ENCODE measurements at regions not wholly inside any gene's neighbourhood (a gene's known extent, or its start where the extent isn't known, plus 50 kb on each side); places are given as distances from the start of the nearest gene placed in this dataset.

DNA sequence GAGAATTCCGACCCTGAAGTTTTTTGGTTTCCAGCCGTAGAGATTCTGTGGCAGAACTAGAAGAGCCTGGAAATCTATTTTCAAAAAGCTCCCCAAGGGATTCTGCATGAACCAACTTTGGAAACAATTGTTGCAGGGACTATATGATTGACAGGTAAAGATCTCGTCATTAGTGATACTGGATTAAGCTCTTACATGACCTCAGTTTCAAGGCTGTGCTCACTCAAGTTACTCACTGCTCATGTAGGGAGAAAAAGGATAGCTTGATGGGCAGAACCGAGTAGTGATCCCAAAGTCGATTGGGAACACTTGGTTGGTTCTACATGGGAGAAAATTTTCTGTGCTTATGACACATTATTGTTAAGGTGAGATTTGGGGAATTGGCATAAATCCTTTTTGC lies 142.3 kb upstream of the RASGRP1 start:
- Histone ChIP-seq H3K27me3 (ENCODE audit: control insufficient read depth, insufficient read depth, low read length) (no peaks in the 10 kb centered on the region), H3K4me1 (ENCODE audit: control insufficient read depth, insufficient read depth, low read length) (peaks cover 18% of the 10 kb centered on the region), H3K4me3 (ENCODE audit: low read length) (no peak overlapping the region), H3K9ac (ENCODE audit: low read length) (no peak overlapping the region), H3K36me3 (ENCODE audit: control insufficient read depth, insufficient read depth, low read length) (no peaks in the 10 kb centered on the region), H3K9me3 (ENCODE audit: control insufficient read depth, low read length) (no peaks in the 10 kb centered on the region)

DNA sequence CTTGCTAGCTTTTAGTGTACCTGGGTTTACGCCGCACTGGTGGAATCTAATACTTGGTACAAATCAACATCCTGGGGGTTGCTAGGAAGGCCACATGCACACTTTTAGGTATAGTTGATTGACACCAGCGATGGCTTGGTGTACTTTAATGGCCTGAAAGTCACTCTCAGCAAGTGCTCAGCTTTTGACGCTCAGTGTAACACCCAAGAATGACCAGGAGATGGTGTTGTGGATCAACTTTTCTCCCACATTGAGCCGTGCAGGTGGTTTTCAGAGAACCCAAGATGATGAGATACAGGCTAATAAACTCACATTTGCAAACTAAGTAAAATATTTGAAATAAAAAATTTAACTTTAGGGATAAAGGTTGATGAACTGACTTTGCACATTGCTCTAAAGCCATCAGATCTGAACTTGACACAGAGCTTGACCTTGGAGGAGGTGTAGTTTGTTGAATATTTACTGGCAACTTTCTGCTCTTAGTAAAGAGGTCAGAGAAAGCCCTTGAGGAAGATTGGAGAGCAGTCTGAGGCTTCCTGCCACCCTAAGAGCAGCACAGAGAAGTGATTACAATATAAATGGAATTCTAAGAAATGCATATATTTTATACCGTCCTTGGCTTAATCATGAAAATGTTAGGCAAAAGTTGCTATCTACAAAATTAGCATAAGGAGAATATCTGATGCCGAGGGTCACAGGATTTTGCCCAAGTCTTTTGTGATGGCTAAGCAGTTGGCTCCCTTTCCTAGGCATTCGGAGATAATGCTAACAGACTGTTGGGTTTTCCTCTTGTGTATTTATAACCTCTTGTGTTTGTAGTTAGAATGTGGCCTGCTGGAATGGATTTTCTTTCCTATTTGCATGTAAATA lies 143.4 kb upstream of the RASGRP1 start:
- peaks cover 9% of the 10 kb centered on the region for H3K4me1 ChIP-seq (ENCODE audit: control insufficient read depth, insufficient read depth, low read length)
- no peaks in the 10 kb centered on the region for H3K9me3 ChIP-seq (ENCODE audit: control insufficient read depth, low read length)
- H3K4me3 ChIP-seq (ENCODE audit: low read length) = no peak overlapping the region
- no peak overlapping the region for H3K9ac ChIP-seq (ENCODE audit: low read length)
- H3K27me3 ChIP-seq (ENCODE audit: control insufficient read depth, insufficient read depth, low read length) = no peaks in the 10 kb centered on the region
- H3K36me3 ChIP-seq (ENCODE audit: control insufficient read depth, insufficient read depth, low read length) = no peaks in the 10 kb centered on the region

DNA sequence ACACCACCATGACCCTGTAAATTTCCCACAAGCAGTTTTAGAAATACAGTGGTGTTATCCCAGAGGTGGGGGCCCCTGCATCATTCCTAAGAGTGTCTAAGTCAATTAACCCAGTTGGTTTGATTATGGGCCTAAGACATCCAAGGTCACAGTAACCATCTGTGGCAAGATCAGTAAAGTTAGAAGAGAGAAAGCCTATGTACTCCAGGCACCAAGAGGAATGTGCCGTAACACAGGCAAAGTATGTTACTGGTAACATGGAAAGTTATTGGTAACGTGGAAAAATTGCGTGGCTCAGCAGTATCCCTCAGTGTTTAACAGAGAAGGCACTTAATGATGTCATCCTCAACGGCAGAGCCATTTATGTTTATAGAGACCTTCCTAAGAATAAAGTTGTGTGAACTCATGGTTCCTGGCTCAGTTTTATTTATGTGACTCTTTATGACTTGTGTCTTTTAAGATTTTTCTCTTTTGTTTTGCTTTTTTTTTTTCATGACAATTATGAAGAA lies 144.1 kb upstream of the RASGRP1 start:
- no peaks in the 10 kb centered on the region for H3K27me3 ChIP-seq (ENCODE audit: control insufficient read depth, insufficient read depth, low read length)
- H3K36me3 ChIP-seq (ENCODE audit: control insufficient read depth, insufficient read depth, low read length) = no peaks in the 10 kb centered on the region
- H3K4me1 ChIP-seq (ENCODE audit: control insufficient read depth, insufficient read depth, low read length) = peaks cover 5% of the 10 kb centered on the region
- H3K4me3 ChIP-seq (ENCODE audit: low read length) = no peak overlapping the region
- H3K9me3 ChIP-seq (ENCODE audit: control insufficient read depth, low read length) = no peaks in the 10 kb centered on the region
- no peak overlapping the region for H3K9ac ChIP-seq (ENCODE audit: low read length)

DNA sequence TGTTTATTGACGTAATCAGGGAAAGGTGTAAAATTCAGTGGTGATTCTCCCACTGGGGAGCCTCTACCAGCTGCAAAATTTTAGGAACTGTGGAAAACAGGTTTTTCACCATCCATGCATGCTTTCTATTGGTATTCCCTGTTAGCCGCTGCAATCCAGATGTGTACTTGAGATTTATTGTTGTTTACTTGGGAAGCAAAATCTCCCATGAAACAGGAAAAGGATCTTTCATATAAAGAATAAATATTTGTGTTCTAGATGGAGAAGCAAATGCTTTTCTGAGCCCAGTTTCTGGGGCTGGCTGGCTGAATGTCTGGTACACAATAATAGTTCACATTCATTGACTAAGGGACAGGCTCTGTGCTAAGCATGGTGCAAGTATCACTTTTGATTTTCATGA lies 144.6 kb upstream of the RASGRP1 start:
- Histone ChIP-seq H3K4me1 (ENCODE audit: control insufficient read depth, insufficient read depth, low read length) (peaks cover 5% of the 10 kb centered on the region), H3K27me3 (ENCODE audit: control insufficient read depth, insufficient read depth, low read length) (no peaks in the 10 kb centered on the region), H3K4me3 (ENCODE audit: low read length) (no peak overlapping the region), H3K9me3 (ENCODE audit: control insufficient read depth, low read length) (no peaks in the 10 kb centered on the region), H3K36me3 (ENCODE audit: control insufficient read depth, insufficient read depth, low read length) (no peaks in the 10 kb centered on the region), H3K9ac (ENCODE audit: low read length) (no peak overlapping the region)

DNA sequence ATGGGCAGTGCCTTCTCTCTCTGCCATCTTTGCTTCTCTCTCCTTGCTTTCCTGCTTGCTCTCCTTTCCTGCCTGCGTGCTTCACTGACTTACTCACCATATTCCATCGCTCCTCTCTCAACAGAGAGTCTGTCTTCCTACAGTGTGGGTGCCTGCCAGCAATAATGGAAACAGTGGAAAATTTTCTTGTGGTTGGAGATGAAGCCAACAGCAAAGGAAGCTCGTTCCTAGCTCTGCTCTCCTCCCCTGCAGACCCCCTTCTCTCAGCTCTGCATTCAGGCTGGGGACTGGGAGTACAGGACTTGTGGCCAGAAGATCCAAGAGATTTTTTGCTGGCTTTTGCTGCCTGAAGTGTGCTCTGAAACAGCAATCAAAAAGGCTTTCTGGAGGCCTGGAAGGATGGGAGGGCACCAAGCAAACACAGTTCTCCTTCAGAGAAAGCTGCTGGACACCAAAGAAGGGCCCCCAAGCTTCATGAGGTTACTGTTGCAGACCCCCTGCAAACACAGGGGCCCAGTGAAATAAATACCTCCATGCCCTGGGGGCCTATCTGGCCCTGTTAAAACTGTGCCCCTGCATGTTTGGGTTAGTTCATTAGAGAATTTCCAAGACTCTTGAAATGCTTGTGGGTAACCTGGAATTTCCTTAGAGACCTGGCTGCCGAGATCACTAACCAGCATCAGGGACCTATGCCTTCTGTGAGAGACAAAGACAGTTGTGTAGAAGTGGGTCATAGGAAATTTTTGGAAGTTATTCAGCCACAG lies 149.9 kb upstream of the RASGRP1 start:
- no peaks in the 10 kb centered on the region for H3K4me1 ChIP-seq (ENCODE audit: control insufficient read depth, insufficient read depth, low read length)
- no peaks in the 10 kb centered on the region for H3K9me3 ChIP-seq (ENCODE audit: control insufficient read depth, low read length)
- H3K9ac ChIP-seq (ENCODE audit: low read length) = no peak overlapping the region
- H3K4me3 ChIP-seq (ENCODE audit: low read length) = no peak overlapping the region
- H3K27me3 ChIP-seq (ENCODE audit: control insufficient read depth, insufficient read depth, low read length) = no peaks in the 10 kb centered on the region
- H3K36me3 ChIP-seq (ENCODE audit: control insufficient read depth, insufficient read depth, low read length) = no peaks in the 10 kb centered on the region

DNA sequence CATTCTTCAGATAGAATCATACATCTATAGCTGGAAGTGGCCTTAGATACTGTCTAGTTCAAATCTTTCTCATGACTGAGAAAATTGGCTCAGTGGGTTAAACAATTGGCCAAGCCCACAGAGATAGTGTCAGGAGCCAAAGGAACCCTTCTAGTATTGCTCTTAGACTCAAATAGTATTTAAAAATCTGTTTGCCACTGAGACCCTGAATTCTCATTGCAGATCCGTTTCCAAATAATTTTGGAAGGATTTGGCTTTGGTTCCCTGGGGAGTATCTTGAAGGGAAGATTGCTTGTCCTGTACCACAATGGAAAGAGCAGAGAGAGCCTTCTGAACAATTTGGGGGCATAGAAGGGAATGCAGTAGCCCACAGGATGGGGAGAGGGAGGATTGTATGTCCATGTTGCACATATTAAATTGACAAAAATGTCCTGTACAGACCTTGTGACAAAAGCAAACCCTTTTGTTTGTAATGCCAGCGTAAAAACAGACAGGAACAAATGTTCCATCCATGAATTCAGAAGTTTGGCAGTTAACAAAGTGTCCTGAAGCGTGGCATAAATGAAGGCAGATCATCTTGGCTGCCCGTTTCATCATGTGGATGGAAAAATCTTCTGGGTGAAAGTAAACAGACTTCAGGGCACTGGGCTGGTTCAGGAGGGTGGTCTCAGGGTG lies 156.4 kb upstream of the RASGRP1 start:
- Histone ChIP-seq H3K4me1 (ENCODE audit: control insufficient read depth, insufficient read depth, low read length) (no peaks in the 10 kb centered on the region), H3K36me3 (ENCODE audit: control insufficient read depth, insufficient read depth, low read length) (no peaks in the 10 kb centered on the region), H3K9me3 (ENCODE audit: control insufficient read depth, low read length) (no peaks in the 10 kb centered on the region), H3K9ac (ENCODE audit: low read length) (no peak overlapping the region), H3K4me3 (ENCODE audit: low read length) (no peak overlapping the region), H3K27me3 (ENCODE audit: control insufficient read depth, insufficient read depth, low read length) (no peaks in the 10 kb centered on the region)

DNA sequence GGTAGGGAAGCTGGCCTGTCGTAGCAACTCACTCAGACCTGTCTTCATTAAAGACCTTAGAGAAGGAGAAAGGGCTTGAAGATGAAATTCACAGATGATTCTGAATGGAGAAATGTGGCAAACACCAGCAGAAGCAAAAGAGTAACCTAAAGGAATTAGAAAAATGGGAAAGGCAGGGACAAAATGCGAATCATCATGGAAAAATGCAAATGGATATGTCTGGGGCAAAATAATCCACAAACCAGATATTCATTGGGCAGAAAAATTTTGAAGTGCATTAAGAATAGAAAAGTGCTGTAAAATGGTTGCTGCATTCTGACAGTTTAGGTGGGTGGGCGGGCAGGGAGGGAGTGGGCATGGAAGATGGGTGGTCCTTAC lies 156.9 kb upstream of the RASGRP1 start:
- Histone ChIP-seq H3K4me1 (ENCODE audit: control insufficient read depth, insufficient read depth, low read length) (no peaks in the 10 kb centered on the region), H3K9me3 (ENCODE audit: control insufficient read depth, low read length) (no peaks in the 10 kb centered on the region), H3K9ac (ENCODE audit: low read length) (no peak overlapping the region), H3K36me3 (ENCODE audit: control insufficient read depth, insufficient read depth, low read length) (no peaks in the 10 kb centered on the region), H3K4me3 (ENCODE audit: low read length) (no peak overlapping the region), H3K27me3 (ENCODE audit: control insufficient read depth, insufficient read depth, low read length) (no peaks in the 10 kb centered on the region)

DNA sequence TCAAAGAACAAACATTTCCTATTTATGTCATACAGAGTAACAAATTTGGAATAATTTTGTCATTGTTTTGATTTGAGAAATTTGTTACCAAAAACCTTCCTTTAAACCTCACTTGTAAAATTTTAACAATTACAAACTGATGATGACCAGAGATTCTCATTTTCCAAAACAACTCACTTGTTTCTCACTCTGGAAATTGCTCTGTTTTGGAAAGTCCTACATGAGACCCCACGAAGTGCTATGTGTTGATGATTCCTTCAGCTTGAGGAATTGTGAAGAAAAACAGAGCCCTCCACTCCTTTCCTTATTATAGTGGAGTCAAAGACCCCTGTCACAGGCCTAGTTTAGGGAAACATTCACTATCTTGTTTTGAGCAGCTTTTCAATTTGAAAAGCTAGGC lies 157.6 kb upstream of the RASGRP1 start:
- H3K9ac ChIP-seq (ENCODE audit: low read length) = no peak overlapping the region

DNA sequence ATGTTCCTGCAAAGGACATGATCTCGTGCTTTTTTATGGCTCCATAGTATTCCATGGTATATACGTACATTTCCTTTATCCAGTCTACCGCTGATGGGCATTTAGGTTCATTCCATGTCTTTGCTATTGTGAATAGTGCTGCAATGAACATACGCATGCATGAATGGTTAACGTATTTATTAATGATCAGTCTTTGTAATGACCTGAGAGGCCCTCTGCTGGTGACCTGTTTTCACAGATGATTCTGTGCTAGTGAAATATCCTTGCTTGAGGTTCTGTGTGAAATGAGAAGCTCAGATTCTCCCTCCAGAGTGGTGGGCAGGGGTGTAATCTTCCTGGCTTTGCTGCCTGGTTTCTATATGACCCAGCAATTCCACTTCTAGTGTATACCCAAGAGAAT lies 160.2 kb upstream of the RASGRP1 start:
- Histone ChIP-seq H3K27me3 (ENCODE audit: control insufficient read depth, insufficient read depth, low read length) (no peaks in the 10 kb centered on the region), H3K4me1 (ENCODE audit: control insufficient read depth, insufficient read depth, low read length) (no peaks in the 10 kb centered on the region), H3K9me3 (ENCODE audit: control insufficient read depth, low read length) (no peaks in the 10 kb centered on the region), H3K9ac (ENCODE audit: low read length) (no peak overlapping the region), H3K4me3 (ENCODE audit: low read length) (no peak overlapping the region), H3K36me3 (ENCODE audit: control insufficient read depth, insufficient read depth, low read length) (no peaks in the 10 kb centered on the region)

More for the DNA sequence above, 157.6 kb upstream of the RASGRP1 start:
- no peaks in the 10 kb centered on the region for H3K9me3 ChIP-seq (ENCODE audit: control insufficient read depth, low read length)
- H3K4me3 ChIP-seq (ENCODE audit: low read length) = no peak overlapping the region
- no peaks in the 10 kb centered on the region for H3K27me3 ChIP-seq (ENCODE audit: control insufficient read depth, insufficient read depth, low read length)
- H3K36me3 ChIP-seq (ENCODE audit: control insufficient read depth, insufficient read depth, low read length) = no peaks in the 10 kb centered on the region
- no peaks in the 10 kb centered on the region for H3K4me1 ChIP-seq (ENCODE audit: control insufficient read depth, insufficient read depth, low read length)

DNA sequence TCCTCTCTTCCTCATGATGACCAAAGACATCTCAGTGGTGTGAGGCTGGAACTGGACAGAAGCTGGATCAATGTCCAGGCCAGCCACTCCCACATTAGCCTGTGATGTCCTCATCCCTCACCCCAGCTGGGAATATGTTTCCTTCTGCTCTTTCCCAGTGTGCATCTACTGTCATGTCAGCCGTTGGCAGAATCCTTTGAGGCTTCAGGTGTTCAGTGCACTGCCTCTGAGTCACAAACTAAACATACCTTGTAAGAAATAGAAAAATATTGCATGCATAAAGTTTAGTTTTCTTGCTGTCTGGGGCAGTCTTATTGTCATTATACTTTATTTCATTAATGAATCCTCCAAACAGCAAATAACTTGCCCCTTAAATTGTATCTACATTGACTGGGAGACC lies 161.6 kb upstream of the RASGRP1 start:
- Histone ChIP-seq H3K4me3 (ENCODE audit: low read length) (no peak overlapping the region), H3K4me1 (ENCODE audit: control insufficient read depth, insufficient read depth, low read length) (no peaks in the 10 kb centered on the region), H3K9me3 (ENCODE audit: control insufficient read depth, low read length) (no peaks in the 10 kb centered on the region), H3K9ac (ENCODE audit: low read length) (no peak overlapping the region), H3K36me3 (ENCODE audit: control insufficient read depth, insufficient read depth, low read length) (no peaks in the 10 kb centered on the region), H3K27me3 (ENCODE audit: control insufficient read depth, insufficient read depth, low read length) (no peaks in the 10 kb centered on the region)

DNA sequence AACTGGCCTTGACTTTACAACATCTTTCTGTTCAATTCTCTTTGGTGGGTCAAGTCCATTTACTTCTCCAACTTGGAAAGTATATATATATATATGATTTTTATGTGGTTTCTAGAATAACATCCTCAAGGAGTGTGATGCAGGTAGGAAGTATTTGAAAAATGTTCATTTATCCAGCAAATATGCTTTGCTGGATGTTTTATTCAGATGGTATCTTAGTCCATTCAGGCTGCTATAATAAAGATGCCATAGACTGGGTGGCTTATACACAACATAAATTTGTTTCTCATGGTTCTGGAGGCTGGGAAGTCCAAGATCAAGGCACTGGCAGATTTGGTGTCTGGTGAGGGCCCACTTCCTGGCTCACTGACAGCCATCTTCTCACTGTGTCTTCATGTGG lies 168.7 kb upstream of the RASGRP1 start:
- Histone ChIP-seq H3K36me3 (ENCODE audit: control insufficient read depth, insufficient read depth, low read length) (no peaks in the 10 kb centered on the region), H3K9ac (ENCODE audit: low read length) (no peak overlapping the region), H3K4me1 (ENCODE audit: control insufficient read depth, insufficient read depth, low read length) (no peaks in the 10 kb centered on the region), H3K27me3 (ENCODE audit: control insufficient read depth, insufficient read depth, low read length) (peaks cover 4% of the 10 kb centered on the region), H3K4me3 (ENCODE audit: low read length) (no peak overlapping the region), H3K9me3 (ENCODE audit: control insufficient read depth, low read length) (no peaks in the 10 kb centered on the region)

DNA sequence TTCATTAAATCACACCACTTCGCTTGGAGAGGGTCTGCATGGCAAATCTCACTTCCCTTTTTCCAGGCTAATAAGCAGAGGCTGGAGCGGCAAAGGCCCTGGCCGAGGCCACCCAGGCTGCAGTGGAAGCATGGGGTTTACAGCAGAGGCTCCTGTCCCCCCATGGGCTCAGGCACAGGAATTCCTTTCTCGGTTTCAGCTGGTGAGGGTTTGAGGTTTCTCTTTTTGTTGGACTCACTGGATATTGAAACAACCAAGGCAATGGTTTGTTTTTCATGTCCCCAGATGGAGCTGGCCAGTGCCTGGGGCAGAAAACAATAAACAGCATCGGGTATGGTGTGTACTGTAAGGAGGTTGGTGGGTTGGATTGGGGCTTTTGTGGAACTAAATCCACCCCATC lies 175.6 kb upstream of the RASGRP1 start:
- no peaks in the 10 kb centered on the region for H3K36me3 ChIP-seq (ENCODE audit: control insufficient read depth, insufficient read depth, low read length)
- H3K9ac ChIP-seq (ENCODE audit: low read length) = no peak overlapping the region
- H3K4me1 ChIP-seq (ENCODE audit: control insufficient read depth, insufficient read depth, low read length) = no peaks in the 10 kb centered on the region
- H3K27me3 ChIP-seq (ENCODE audit: control insufficient read depth, insufficient read depth, low read length) = no peaks in the 10 kb centered on the region
- no peaks in the 10 kb centered on the region for H3K9me3 ChIP-seq (ENCODE audit: control insufficient read depth, low read length)
- H3K4me3 ChIP-seq (ENCODE audit: low read length) = no peak overlapping the region
